ENCODE measurements at regions not wholly inside any gene's neighbourhood (a gene's known extent, or its start where the extent isn't known, plus 50 kb on each side); places are given as distances from the start of the nearest gene placed in this dataset.

GRCh38 chr3:102761766-102762165 lies 327.0 kb downstream of the ZPLD1 start:
- TF ChIP-seq, protein P1, sequence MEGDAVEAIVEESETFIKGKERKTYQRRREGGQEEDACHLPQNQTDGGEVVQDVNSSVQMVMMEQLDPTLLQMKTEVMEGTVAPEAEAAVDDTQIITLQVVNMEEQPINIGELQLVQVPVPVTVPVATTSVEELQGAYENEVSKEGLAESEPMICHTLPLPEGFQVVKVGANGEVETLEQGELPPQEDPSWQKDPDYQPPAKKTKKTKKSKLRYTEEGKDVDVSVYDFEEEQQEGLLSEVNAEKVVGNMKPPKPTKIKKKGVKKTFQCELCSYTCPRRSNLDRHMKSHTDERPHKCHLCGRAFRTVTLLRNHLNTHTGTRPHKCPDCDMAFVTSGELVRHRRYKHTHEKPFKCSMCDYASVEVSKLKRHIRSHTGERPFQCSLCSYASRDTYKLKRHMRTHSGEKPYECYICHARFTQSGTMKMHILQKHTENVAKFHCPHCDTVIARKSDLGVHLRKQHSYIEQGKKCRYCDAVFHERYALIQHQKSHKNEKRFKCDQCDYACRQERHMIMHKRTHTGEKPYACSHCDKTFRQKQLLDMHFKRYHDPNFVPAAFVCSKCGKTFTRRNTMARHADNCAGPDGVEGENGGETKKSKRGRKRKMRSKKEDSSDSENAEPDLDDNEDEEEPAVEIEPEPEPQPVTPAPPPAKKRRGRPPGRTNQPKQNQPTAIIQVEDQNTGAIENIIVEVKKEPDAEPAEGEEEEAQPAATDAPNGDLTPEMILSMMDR (IDR thresholded peaks at IDR 0.05): no peak
- TF ChIP-seq ZC3H11A (IDR thresholded peaks at IDR 0.05) (no peak), JUNB (IDR thresholded peaks at IDR 0.05) (no peak), EP300 (IDR thresholded peaks at IDR 0.05) (no peak), POLR2A (IDR thresholded peaks at IDR 0.05; ENCODE audit: low read length) (no peak), ZFP36 (IDR thresholded peaks at IDR 0.05; ENCODE audit: borderline replicate concordance, partially characterized antibody) (no peak), POLR2AphosphoS2 (conservative IDR thresholded peaks at IDR 0.05; ENCODE audit: low read length) (no peak), RAD21 (conservative IDR thresholded peaks at IDR 0.05 in 1 of 2, IDR thresholded peaks at IDR 0.05 in 1 of 2) (no peak), HMGXB4 (CRISPR knock-in tag; IDR thresholded peaks at IDR 0.05; ENCODE audit: borderline replicate concordance) (no peak)

Measured in A549 (cell line).